Inferior parietal cortex (tissue), 1 donor: ENCODE measurements at regions not wholly inside any gene's neighbourhood (a gene's known extent, or its start where the extent isn't known, plus 50 kb on each side); places are given as distances from the start of the nearest gene placed in this dataset.
"Not testable (repeated sequence)": the region's sequence is repeated elsewhere in the genome, so short reads cannot be mapped to it uniquely, and the experiment has no call there.

Experiments
- DNase-seq: peaks from one replicate; pipeline ENCODE4 v3.0.0-alpha.2; 2016; ENCODE audit errors: extremely low spot score

DNA sequence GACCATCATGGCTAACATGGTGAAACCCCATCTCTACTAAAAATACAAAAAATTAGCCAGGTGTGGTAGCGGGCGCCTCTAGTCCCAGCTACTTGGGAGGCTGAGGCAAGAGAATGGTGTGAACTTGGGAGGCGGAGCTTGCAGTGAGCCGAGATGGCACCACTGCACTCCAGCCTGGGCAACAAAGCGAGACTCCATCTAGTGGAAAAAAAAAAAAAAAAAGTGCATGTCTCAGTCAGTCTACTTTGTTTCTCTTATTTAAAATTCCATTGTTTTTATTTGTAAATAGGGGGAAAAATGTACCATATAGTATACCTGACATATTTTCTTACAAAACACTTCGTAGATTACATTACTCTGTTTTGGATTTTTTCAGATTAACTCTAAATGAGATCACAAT, 1471.4 kb downstream of the SUCLG1 start:
- not testable (repeated sequence) for DNase-seq

DNA sequence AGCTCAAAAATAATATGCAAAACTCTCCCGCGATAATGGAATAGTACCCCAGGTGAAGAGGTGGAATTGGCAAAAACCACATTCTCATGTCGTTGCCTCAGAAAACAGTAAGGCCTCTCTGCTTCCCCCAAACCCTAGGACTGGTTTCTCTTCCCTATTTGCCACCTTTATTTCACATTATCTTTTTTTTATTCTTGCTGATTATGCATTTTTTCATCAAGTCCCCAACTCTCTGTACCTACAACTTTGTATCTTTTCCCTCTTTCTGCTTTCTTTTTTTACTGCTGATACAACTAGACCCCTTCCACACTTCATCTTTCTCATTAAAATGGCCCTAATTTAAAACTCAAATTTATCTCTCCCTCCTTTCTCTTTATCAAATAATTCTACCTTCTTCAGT, 1472.2 kb downstream of the SUCLG1 start:
- no peak for DNase-seq

GRCh38 chr2:82985572-82986197, 1473.4 kb downstream of the SUCLG1 start:
- no peak for DNase-seq

DNA sequence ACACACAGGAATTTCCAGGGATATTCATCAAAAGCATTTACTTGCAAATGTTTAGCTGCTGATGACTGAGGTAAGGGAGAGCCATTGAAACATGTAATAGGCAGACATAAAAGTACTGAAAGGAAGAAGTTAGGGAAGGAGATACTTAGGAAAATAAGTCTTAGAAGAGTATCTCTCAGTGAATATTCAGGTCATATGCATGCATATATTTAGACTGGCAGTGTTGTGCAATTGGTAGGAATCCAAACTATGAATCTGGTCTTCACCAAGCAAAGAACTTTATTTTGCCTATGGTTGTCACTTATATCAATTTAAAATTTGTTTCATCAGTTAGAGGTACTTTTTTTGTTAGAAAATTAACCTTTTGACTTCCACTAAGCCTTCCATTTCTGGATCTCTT, 1490.7 kb downstream of the SUCLG1 start:
- no peak for DNase-seq

GRCh38 chr2:82964341-82964740, 1494.7 kb downstream of the SUCLG1 start:
- no peak for DNase-seq

GRCh38 chr2:82959727-82960126, 1499.4 kb downstream of the SUCLG1 start:
- DNase-seq = no peak

GRCh38 chr2:82954868-82955267, 1504.2 kb downstream of the SUCLG1 start:
- DNase-seq = no peak

DNA sequence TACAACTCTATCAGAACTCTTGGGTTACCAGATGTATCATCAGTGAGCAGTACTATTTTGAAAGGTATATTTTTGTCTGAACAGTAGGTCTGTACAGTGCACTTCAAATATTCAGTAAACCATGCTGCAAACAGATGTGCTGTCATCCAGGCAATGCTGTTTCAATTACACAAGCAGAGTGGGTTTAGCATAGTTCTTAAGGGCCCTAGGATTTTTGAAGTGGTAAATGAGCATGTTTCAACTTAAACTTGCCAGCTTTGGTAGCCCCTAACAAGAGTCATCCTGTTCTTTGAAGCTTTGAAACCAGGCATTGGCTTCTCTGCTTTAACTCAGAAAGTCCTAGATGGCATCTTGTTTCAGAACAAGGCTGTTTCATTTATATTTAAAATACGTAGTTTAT, 1519.9 kb downstream of the SUCLG1 start:
- no peak for DNase-seq

GRCh38 chr2:82938321-82938845, 1520.7 kb downstream of the SUCLG1 start:
- not testable (repeated sequence) for DNase-seq

- DNase-seq = no peak
These were observed 1545.5 kb downstream of the SUCLG1 start for GRCh38 chr2:82913566-82913965.

GRCh38 chr2:82896117-82896516, 1563.0 kb downstream of the SUCLG1 start:
- no peak for DNase-seq

- no peak for DNase-seq
These were observed 1565.9 kb downstream of the SUCLG1 start for GRCh38 chr2:82893190-82893589.

DNA sequence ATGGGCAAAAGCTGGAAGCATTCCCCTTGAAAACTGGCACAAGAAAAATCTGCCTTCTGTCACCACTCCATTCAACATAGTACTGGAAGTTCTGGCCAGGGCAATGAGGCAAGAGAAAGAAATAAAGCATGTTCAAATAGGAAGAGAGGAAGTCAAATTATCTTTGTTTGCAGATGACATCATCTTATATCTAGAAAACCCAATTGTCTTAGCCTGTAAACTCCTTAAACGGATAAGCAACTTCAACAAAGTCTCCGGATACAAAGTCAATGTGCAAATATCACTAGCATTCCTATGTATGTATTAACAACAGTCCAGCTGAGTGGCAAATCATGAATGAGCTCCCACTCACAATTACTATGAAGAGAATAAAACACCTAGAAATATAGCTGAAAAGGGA, 1579.3 kb downstream of the SUCLG1 start:
- DNase-seq = no peak

DNA sequence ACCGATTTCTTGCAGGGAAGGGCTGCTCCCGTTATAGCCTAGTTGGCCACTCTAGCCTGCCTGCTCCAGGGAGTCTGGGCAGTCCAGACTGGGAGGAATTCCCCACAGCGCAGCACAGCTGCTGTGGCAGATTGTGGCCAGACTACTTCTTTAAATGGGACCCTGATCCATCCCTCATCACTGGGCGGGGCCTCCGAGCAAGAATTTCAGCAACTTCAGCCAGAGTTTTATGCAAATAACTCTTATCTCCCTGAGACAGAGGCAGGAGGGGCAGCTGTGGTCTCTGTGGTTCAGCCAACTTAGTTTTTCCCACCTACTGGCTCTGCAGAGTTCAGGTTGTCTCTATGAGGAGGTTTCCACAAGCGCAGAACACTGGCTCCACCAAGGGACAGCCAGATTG, 1583.2 kb downstream of the SUCLG1 start:
- DNase-seq = no peak

DNA sequence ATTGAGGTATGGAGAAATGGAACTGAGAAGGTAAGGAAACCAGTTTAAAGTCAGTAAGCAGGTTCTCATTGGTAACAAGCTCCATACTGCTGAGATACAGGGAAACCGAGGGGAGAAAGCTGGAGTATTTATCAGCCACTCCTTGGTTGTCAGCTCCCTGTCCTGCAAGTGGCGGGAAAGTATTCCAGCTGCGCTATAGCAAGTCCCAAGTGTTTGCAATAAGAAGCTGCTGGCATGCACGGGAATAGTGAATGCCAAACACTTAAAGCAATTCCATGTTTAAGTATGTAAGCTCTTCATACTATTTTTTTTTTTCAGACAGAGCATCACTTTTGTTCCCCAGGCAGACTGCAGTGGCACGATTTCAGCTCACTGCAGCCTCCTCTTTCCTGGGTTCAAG, 1601.1 kb downstream of the SUCLG1 start:
- DNase-seq = no peak

DNA sequence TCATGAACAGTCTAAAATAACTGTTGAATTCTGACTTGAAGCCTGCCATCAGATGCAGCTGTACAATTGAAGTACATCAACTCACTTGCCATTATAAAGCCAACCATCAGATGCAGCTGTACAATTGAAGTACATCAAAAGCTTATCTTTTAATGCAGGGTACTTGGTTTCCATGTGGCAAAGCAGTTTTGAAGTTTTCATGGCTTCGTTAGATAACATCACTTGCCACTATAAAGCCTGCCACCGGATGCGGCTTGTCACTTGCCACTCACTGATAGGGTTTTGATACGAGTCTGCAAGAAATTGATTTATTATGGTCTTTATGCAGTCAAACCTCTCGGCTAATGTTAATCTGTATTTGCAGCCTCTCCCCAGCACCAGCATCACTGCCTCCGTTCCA, 1605.8 kb downstream of the SUCLG1 start:
- DNase-seq = no peak

GRCh38 chr2:82852787-82853186, 1606.3 kb downstream of the SUCLG1 start:
- no peak for DNase-seq

DNA sequence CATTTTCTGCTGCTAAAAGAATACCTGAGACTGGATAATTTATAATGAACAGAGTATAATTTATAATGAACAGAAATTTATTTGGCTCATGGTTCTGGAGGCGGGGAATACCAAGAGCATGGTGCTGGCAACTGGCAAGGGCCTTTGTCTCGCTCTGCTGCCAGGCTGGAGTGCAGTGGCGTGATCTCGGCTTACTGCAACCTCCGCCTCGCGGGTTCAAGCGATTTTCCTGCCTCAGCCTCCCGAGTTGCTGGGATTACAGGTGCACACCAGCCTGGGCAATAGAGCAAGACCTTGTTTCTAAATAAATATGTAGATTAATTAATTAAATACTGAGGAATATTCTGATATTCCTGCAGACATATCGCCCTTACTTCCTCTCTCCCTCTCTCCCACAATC, 1610.8 kb downstream of the SUCLG1 start:
- no peak for DNase-seq

DNA sequence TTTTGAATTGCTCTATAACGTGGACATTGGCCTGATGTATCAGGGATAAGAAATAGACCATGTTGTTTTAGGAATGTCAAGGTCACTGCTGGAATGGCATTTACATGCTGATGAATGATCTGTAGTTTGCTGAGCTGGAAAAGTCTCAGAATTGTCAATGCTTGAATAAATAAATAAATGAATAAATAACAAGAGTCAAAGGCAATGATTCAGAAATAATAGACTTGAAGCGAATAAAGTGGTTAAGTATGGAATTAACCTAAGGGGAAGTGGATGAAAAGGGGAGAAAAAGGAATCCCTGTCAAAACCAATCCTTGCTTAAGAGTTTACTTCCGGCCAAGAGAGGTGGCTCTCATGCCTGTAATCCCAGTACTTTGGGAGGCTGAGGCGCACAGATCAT, 1620.0 kb downstream of the SUCLG1 start:
- DNase-seq = no peak

DNA sequence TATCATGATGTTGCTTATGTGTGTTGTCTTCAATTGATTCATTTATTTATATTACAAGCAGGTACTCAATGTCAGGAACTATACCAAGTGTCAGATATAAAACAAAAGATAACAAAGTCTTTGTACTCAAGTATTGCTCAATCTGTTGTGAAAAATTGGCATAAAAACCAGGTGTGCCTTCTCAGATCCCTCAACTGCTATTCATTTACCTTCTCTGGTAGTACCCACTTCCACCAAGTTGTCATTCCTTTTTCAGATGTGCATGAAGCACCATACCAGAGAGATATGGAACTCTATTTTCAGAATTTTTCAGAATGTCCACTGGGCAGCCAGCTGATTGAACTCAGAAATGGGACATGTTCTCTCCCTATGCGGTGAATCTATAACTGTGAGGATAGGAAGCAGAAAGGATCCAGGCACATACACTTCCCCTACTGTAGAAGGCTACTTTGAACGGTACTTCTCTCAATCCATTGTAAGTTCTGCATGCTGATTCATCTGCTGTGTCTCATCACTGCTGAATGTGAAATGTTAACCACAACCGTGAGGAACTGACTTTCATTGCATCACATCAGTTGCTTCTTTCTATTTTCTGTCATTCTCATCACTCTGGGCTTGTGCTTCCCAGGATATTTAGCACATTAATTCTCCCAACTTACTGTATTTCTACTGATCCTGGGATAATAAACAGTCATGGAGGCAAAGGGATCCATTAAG, 1621.3 kb downstream of the SUCLG1 start:
- DNase-seq = no peak

- DNase-seq = no peak
These were observed 1624.2 kb downstream of the SUCLG1 start for GRCh38 chr2:82834893-82835292.

DNA sequence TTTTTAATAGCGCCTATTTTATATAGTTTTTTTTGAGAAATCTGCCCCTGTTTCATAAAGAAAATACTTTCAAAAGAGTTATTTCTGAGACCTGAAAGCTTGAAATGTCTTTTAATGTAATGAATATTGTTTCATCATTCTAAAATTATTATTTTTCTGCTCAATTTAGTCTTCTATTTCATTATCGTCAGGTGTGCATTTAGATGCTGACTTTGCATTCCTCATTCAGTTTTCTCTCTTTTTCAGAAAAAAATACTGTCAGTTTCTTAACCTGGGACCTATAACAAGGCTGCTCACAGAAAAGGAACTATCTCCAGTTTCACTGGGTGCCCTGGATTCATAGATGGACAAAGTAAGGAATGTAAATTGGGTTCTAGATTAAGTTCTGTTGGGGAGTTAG, 1631.7 kb downstream of the SUCLG1 start:
- no peak for DNase-seq

DNA sequence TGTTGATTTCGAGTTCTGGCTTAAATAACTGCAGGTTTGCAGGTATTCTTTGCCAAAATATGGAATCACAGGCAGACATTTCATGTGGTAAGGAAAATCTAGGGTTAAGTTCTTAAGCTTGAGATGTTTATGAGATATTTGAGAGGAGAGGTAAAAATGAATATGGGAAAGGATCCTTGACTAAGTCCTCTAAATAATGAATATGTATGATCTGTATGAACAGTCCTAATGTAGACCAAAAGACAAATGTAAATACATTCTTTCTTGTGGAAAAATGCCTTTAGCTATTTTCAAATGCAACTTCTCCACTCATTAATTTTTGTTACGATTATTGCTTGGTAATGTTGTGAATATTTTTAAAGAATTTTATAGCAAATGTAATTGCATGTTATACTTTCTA, 1632.6 kb downstream of the SUCLG1 start:
- DNase-seq = no peak
